Stimulated activated CD4-positive, alpha-beta T cell treated with anti-CD3 and anti-CD28 coated beads, Interleukin-2, amount 100 ng/mL, for 24 hours (primary cell): ENCODE measurements at regions not wholly inside any gene's neighbourhood (a gene's known extent, or its start where the extent isn't known, plus 50 kb on each side); places are given as distances from the start of the nearest gene placed in this dataset.

Experiments used
- DNase-seq, 2 donors: peaks; one replicate each; pipeline ENCODE4 v3.0.0-alpha.2; 2020

GRCh38 chr5:174159327-174160114 lies 114.0 kb downstream of the NSG2 start:
- DNase-seq, result no peak

DNA sequence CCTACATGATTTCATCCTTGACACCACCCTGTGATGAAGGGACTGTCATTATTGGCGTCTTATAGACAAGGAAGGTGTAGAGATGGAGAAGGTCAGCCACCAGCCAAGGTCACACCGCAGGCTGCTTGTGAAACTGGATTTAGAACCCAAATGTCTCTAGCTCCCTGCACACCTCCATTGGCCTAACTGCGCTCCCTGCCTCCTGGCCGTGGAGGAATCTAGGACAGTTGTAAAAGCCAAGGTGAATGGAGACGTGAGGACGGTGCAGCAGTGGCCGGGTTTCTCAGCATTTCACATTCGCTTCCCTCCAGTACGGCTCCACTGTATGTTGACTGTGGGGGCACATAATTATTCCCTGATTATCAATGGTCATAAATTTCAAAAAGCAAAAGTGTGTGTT lies 119.9 kb downstream of the NSG2 start:
- no peak for DNase-seq

GRCh38 chr5:174166231-174167079 lies 120.9 kb downstream of the NSG2 start:
- no peak for DNase-seq

- DNase-seq, result no peak
These were observed 121.8 kb downstream of the NSG2 start for GRCh38 chr5:174167080-174167910.

DNA sequence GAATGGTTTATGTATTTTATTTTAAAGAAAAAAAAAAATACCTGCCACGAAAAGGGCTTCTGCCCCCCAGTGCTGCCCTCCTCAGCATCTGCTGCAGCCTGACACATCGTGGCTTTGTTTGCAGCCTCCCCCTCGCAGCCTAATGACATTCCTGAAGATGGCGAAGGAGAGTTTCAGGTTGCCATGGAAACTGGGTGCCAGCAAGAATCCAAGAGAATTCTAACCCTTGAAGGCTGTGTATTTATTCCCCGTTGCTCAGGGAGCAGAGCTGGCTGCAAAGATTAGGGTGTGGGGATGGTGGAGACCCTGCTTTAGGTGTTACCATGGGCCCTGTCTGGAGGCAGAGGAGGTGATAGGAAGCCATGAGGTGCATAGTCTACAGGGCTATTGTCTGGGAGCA lies 126.6 kb downstream of the NSG2 start:
- DNase-seq, result no peak

DNA sequence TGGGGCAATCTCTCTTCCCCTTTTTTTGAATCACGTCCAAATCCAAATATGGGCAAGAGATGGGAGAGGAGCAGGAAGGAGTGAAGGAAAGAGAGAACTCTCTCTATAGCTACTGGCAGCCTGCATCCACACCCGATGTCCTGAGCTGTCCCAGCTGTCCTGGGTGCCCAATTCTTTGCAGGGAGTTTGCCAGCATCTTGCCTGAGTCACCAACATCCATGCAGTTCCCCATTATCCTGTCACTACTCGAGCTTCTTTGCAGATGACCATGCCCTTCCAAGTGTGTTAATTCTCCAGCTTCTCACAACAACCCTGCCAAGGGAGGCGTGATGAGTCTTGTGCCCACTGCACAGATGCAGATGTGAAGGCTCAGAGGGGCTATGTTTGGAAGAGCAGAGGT lies 127.1 kb downstream of the NSG2 start:
- DNase-seq, result no peak

GRCh38 chr5:174173766-174174165 lies 128.3 kb downstream of the NSG2 start:
- no peak for DNase-seq

GRCh38 chr5:174175716-174176268 lies 130.3 kb downstream of the NSG2 start:
- no peak for DNase-seq

DNA sequence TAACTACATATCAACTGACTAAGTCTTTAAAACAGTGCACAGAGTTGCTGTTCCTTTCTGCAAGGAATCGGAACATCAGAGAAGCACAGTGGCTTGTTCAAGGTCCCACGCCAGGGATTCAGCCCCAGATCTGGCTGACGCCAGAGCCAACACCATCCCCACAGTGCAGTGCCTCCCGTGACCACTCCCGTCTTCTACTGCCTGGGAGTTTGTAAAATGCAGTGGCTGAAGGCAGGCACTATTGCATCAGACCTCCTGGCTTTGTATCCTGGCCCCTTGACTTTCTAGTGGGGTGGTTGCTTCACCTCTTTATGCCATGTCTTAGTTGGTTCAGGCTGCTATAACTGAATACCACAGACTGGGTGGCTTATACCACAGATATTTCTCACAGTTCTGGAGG lies 131.0 kb downstream of the NSG2 start:
- no peak for DNase-seq

DNA sequence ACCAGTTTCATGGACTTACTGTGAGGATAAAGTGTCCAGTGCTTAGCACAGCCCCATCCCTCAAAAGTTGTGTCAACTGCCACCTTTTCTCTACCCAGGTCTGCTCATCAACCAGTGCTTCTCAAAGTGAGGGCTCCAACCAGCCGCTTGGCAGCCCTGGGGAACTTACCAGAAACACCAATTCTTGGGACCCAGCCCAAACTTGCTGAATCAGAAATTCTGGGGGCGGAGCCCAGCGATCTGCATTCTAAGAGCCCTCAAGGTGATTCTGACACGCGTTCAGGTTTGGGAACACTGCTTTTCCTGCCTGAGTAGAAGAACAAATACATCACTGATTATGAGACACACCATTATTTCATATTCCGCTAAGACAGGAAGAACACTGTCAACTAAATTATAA lies 132.0 kb downstream of the NSG2 start:
- DNase-seq, result no peak

- no peak for DNase-seq
These were observed 132.6 kb downstream of the NSG2 start for GRCh38 chr5:174177976-174178605.

DNA sequence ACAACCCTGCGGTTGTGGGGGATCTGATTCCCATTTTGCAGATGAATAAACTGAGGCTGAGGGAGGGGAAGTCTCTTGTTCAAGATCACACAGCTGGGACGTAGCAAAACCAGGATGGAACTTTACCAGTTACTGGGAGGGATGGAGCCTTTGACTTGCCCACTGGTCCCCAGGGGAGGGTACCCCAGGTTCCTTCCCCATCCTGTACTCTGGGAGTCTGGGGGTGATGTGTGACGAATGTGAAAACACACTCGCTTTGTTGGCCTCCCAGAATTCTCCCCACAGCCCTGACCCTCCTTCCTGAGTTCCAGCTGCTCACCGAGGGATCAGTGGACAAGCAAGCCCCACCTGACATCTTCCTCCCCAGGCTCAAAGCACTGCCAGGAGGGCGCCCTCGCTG lies 135.1 kb downstream of the NSG2 start:
- no peak for DNase-seq

DNA sequence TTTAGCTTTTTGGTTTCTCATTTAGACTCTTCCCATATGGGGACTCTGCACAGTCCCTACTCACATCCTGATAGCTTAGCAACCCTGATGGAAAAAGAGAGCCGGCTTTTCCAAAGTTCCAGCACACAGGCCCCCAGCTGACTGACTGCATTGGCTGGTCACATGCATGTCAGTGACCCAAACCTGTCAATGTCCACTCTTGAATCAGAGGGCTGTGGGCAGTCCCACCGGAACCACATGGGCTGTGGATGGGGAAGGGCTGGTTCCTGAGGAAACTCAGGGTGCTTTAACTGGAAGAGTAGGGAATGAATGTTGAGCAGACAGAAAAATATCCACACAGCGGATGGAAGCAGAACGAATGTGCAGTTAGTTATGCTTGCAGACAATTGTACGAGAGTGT lies 136.6 kb downstream of the NSG2 start:
- no peak for DNase-seq

- no peak for DNase-seq
These were observed 138.2 kb downstream of the NSG2 start for GRCh38 chr5:174183701-174184100.

- DNase-seq, result no peak
These were observed 140.0 kb downstream of the NSG2 start for GRCh38 chr5:174185506-174185905.

GRCh38 chr5:174186096-174186695 lies 140.7 kb downstream of the NSG2 start:
- no peak for DNase-seq

GRCh38 chr5:174187001-174187400 lies 141.5 kb downstream of the NSG2 start:
- DNase-seq, result no peak

DNA sequence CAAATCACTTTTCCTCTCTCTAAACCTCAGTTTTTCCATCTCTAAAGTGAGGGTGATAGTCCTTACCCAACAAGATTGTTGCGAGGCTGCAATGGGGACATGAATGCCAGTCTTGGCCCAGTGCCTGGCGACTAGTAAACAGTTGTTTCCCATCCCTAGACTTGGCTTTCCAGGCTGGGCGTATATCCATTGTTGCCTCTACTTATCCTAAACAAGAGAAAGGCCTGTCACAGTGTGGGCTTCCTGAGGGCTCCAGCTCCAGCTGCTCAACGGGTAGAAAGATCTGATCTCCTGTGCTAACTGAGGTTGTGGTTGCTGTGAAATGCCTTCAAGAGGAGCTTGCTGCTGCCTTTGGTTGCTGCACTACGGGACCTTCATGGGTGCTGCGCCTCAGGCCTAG lies 142.0 kb downstream of the NSG2 start:
- DNase-seq, result no peak

DNA sequence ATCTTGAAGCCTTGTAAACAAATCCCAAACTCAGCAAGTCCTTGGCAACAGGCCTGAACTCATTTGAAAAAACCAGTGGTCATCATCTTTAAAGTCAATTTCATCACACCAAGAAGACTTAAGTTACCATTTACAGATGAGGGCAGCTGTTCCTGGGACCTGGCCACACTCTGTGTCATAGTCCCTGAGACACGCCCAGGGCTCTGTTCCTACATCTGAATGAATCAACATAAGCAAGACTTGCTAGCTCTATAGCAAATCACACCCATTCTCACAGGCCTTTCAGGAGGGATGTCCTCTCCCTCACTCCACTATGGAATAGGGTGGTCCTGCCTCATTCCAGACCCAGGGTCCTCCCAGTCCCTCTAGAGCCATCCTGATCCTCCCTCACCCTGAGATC lies 142.8 kb downstream of the NSG2 start:
- DNase-seq, result no peak

- DNase-seq, result no peak
These were observed 144.4 kb downstream of the NSG2 start for GRCh38 chr5:174189654-174190541.

GRCh38 chr5:174191076-174191475 lies 145.6 kb downstream of the NSG2 start:
- DNase-seq, result no peak
